CD4-positive, alpha-beta T cell (primary cell): ENCODE measurements at regions not wholly inside any gene's neighbourhood (a gene's known extent, or its start where the extent isn't known, plus 50 kb on each side); places are given as distances from the start of the nearest gene placed in this dataset.

Experiments used
- ATAC-seq: fragments of 200-7000 bp; cut with Tn5 transposase; one replicate; pipeline ENCODE4 v1.10.0; 2022; ENCODE audit warnings: mild to moderate bottlenecking; ENCODE audit not compliant: poor library complexity
- CTCF ChIA-PET: fragments of 350-600 bp; sonication (Branson Sonifier 250); formaldehyde crosslinking; loops from one replicate; lab custom pipeline; 2021; ENCODE audit warnings: antibody characterized with exemption, inconsistent platforms; lab: Charles Lee
- POLR2A ChIA-PET: fragments of 350-600 bp; sonication (Branson Sonifier 250); formaldehyde crosslinking; loops from one replicate; lab custom pipeline; 2021; ENCODE audit warnings: antibody characterized with exemption, inconsistent platforms; lab: Charles Lee
- DNase-seq, 14 experiments: peaks; one replicate each; pipeline ENCODE4 v3.0.0-alpha.2; 2013 to 2020; ENCODE audit warnings: mixed read lengths in 2 of 14
- H3K27ac ChIP-seq, 2 donors: one replicate each; pipeline versions ENCODE4 v1.5.1 to v1.7.0; 2013; ENCODE audit warnings: low read length in 2 of 2, low read depth in 1 of 2, mild to moderate bottlenecking in 1 of 2
- H3K27me3 ChIP-seq, 2 experiments: 1 replicate in 1 of 2; 2 replicates in 1 of 2; pipeline versions ENCODE4 v1.6.1 to v1.7.0; 2013; ENCODE audit warnings: low read length in 2 of 2, control low read depth in 1 of 2, mild to moderate bottlenecking in 1 of 2, moderate library complexity in 1 of 2; ENCODE audit not compliant: insufficient read depth in 2 of 2, control insufficient read depth in 1 of 2
- H3K36me3 ChIP-seq: one replicate; pipeline ENCODE4 v1.6.1; 2013; ENCODE audit warnings: low read length, control low read depth; ENCODE audit not compliant: insufficient read depth
- H3K4me1 ChIP-seq: one replicate; pipeline ENCODE4 v1.6.1; 2013; ENCODE audit warnings: low read length, control low read depth; ENCODE audit not compliant: insufficient read depth
- H3K4me3 ChIP-seq: one replicate; pipeline ENCODE4 v1.5.1; 2013; ENCODE audit warnings: mild to moderate bottlenecking, low read length, moderate library complexity
- H3K9me3 ChIP-seq, 2 experiments: 1 replicate in 1 of 2; 2 replicates in 1 of 2; pipeline versions ENCODE4 v1.6.1 to v1.7.0; 2013; ENCODE audit warnings: low read length in 2 of 2, mild to moderate bottlenecking in 2 of 2, control low read depth in 1 of 2, moderate library complexity in 1 of 2; ENCODE audit not compliant: control insufficient read depth in 1 of 2, insufficient read depth in 1 of 2
- H3K27ac Mint-ChIP-seq: one replicate; pipeline ENCODE4 v1.8.0; 2020; ENCODE audit warnings: mixed read lengths
- H3K27me3 Mint-ChIP-seq: one replicate; pipeline ENCODE4 v1.8.0; 2021; ENCODE audit warnings: mixed read lengths
- H3K36me3 Mint-ChIP-seq: one replicate; pipeline ENCODE4 v1.8.0; 2021; ENCODE audit warnings: low read depth, mixed read lengths
- H3K4me1 Mint-ChIP-seq: one replicate; pipeline ENCODE4 v1.8.0; 2021; ENCODE audit warnings: low read depth, mixed read lengths
- H3K4me3 Mint-ChIP-seq: one replicate; pipeline ENCODE4 v1.8.0; 2020; ENCODE audit warnings: mild to moderate bottlenecking, mixed read lengths
- H3K9me3 Mint-ChIP-seq: one replicate; pipeline ENCODE4 v1.8.0; 2020; ENCODE audit warnings: mixed read lengths
- intact Hi-C, 2 experiments: fragments of 100-400 bp; cut with DNase I in 1 of 2; cut with micrococcal nuclease in 1 of 2; formaldehyde crosslinking; loops; one replicate each; pipeline versions ENCODE4 v1.15.1 to v1.9.0; 2023 to 2025; cut with DNase I, micrococcal nuclease
- TF ChIP-seq, protein P1 (sequence below): fragments of 200-600 bp; IDR thresholded peaks from one replicate; pipeline ENCODE4 v1.8.0; 2022; ENCODE audit warnings: antibody characterized with exemption, mild to moderate bottlenecking

DNA sequence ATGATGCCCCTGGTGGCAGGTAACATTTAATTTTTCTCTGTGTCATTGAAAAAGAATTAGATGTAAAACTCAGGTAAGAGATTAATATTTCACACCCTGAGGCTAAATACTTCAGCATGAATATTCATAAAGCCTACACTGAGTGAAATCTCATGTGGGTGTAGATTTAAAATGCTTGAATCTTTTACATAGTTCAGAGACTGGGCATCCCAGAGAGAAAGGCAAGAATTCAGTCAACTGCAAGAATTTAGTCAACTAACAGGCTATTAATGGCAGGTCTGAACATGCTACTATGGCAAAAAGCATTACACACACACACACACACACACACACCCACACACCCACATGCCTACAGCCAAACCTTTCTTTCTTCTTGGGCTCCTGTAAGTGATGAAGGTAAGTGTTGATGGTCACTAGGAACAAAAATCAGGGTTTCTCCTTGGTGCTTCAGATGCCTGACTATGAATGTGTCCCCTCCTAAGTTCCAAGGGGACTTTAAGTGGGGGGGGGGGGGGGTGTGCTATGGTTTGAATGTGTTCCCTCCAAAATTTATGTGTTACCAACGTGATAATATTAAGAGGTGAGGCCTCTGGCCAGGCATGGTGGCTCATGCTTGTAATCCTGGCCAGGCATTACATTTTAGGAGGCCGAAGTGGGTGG, 63.7 kb upstream of the PSMD7 start:
- TF ChIP-seq, protein P1, sequence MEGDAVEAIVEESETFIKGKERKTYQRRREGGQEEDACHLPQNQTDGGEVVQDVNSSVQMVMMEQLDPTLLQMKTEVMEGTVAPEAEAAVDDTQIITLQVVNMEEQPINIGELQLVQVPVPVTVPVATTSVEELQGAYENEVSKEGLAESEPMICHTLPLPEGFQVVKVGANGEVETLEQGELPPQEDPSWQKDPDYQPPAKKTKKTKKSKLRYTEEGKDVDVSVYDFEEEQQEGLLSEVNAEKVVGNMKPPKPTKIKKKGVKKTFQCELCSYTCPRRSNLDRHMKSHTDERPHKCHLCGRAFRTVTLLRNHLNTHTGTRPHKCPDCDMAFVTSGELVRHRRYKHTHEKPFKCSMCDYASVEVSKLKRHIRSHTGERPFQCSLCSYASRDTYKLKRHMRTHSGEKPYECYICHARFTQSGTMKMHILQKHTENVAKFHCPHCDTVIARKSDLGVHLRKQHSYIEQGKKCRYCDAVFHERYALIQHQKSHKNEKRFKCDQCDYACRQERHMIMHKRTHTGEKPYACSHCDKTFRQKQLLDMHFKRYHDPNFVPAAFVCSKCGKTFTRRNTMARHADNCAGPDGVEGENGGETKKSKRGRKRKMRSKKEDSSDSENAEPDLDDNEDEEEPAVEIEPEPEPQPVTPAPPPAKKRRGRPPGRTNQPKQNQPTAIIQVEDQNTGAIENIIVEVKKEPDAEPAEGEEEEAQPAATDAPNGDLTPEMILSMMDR, result no peak
- H3K4me3 ChIP-seq, result no peak overlapping the region
- no peaks in the 10 kb centered on the region for H3K36me3 ChIP-seq
- DNase-seq (no peak), ATAC-seq (no peak)
- H3K4me1 ChIP-seq, result no peaks in the 10 kb centered on the region
- intact Hi-C loops, result no loop called here
- Mint-ChIP-seq H3K36me3 (no peaks in the 10 kb centered on the region), H3K27ac (no peak overlapping the region), H3K9me3 (no peaks in the 10 kb centered on the region), H3K4me1 (no peaks in the 10 kb centered on the region), H3K4me3 (no peak overlapping the region), H3K27me3 (no peaks in the 10 kb centered on the region)
- H3K9me3 ChIP-seq, result no peaks in the 10 kb centered on the region
- no peak overlapping the region for H3K27ac ChIP-seq
- no peaks in the 10 kb centered on the region for H3K27me3 ChIP-seq
- ChIA-PET CTCF (no interaction called here), POLR2A (no interaction called here)

- Mint-ChIP-seq H3K9me3 (no peaks in the 10 kb centered on the region), H3K4me1 (no peaks in the 10 kb centered on the region), H3K4me3 (no peak overlapping the region), H3K27me3 (peaks cover 6% of the 10 kb centered on the region), H3K36me3 (no peaks in the 10 kb centered on the region), H3K27ac (no peak overlapping the region)
- POLR2A ChIA-PET, result no interaction called here
- no peak overlapping the region for H3K27ac ChIP-seq
- H3K4me1 ChIP-seq, result no peaks in the 10 kb centered on the region
- no peaks in the 10 kb centered on the region for H3K9me3 ChIP-seq
- no peak overlapping the region for H3K4me3 ChIP-seq
- H3K36me3 ChIP-seq, result no peaks in the 10 kb centered on the region
- DNase-seq (no peak), ATAC-seq (no peak)
- CTCF ChIA-PET, result no interaction called here
- no peaks in the 10 kb centered on the region for H3K27me3 ChIP-seq
- intact Hi-C loops, result no loop called here
- TF ChIP-seq, protein P1, result no peak
Observed at GRCh38 chr16:74230126-74230525, 66.5 kb upstream of the PSMD7 start.

GRCh38 chr16:74226338-74226954, 70.2 kb upstream of the PSMD7 start:
- H3K27me3 Mint-ChIP-seq, result peaks cover 7% of the 10 kb centered on the region
- no peaks in the 10 kb centered on the region for H3K36me3 Mint-ChIP-seq
- CTCF ChIA-PET, result interaction anchor here (1.3 kb wide), 1 partner anchor 1394 kb away, joined by 3 read pairs; no protein-coding TSS in a partner anchor

More at GRCh38 chr16:74226338-74226954, 70.2 kb upstream of the PSMD7 start:
- DNase-seq, result no peak
- Histone ChIP-seq H3K36me3 (no peaks in the 10 kb centered on the region), H3K27me3 (no peaks in the 10 kb centered on the region), H3K27ac (no peak overlapping the region), H3K9me3 (no peaks in the 10 kb centered on the region), H3K4me1 (no peaks in the 10 kb centered on the region), H3K4me3 (no peak overlapping the region)
- Mint-ChIP-seq H3K4me1 (no peaks in the 10 kb centered on the region), H3K4me3 (no peak overlapping the region), H3K9me3 (no peaks in the 10 kb centered on the region), H3K27ac (no peak overlapping the region)
- ATAC-seq, result no peak
- intact Hi-C loops, result no loop called here
- TF ChIP-seq, protein P1, result no peak
- POLR2A ChIA-PET, result no interaction called here
